GM03348 (cell line): ENCODE measurements at regions not wholly inside any gene's neighbourhood (a gene's known extent, or its start where the extent isn't known, plus 50 kb on each side); places are given as distances from the start of the nearest gene placed in this dataset.

Experiments
- DNase-seq: peaks from one replicate; pipeline ENCODE4 v3.0.0; 2012; ENCODE audit warnings: low spot score

- DNase-seq, result no peak
Measured at GRCh38 chr12:24603371-24603770, 345.5 kb downstream of the BCAT1 start.

GRCh38 chr12:24600996-24601395 is 347.9 kb downstream of the BCAT1 start:
- DNase-seq, result peak; percentile 24

DNA sequence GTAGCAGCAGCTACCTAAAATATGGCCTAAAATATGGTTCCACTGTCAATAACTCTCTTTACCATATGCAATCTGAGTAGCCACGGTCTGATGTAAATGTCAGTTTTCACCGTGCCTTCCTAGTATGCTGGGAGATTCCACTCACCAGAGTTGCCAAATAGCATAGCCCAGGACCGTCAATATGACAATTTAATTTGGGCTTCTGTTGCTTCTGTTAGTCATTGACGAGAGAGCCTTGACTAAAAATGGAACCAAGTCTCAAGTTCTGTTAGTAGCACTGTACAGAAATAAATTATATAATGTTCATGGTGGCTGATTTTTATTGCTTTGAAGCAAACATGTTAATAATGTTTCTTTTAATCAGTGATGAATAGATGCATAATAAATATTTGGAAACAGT is 348.4 kb downstream of the BCAT1 start:
- no peak for DNase-seq

DNA sequence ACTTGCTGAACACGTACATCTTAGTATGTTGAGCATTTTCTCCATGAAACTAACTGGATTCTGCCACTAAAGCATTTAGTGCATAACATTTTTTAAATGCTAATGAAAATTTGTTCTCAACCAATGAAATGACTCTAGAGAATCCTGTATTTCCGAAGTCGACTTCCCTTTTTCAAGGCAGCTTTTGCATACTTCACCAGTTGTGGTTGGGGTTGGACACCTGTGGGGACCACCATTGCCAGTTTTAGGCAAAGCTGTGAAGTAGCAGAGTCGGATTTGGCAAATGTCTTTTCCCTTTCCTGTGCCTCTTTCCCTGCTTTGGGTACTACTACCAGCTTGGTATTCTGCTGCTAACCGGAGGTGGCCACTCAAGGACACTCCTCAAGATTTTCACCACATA is 349.2 kb downstream of the BCAT1 start:
- DNase-seq, result no peak

DNA sequence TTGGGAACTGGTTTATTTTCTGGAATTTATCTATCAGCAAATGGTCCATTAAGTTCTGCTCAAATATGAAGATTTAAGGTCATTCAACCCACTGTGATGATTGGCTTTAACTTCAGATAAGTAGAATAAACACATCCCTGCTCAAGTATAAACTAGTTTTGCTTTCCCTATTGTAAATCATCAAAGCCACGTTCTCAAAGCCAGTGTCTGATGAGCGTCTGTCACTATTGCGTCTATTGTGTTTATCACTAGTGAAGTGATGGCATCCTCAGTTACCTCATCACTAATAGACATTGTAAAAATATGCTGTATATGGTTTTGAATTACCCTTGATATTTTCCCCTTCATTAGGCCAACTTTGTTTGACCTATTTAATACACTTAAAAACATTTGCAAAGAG is 351.3 kb downstream of the BCAT1 start:
- no peak for DNase-seq

DNA sequence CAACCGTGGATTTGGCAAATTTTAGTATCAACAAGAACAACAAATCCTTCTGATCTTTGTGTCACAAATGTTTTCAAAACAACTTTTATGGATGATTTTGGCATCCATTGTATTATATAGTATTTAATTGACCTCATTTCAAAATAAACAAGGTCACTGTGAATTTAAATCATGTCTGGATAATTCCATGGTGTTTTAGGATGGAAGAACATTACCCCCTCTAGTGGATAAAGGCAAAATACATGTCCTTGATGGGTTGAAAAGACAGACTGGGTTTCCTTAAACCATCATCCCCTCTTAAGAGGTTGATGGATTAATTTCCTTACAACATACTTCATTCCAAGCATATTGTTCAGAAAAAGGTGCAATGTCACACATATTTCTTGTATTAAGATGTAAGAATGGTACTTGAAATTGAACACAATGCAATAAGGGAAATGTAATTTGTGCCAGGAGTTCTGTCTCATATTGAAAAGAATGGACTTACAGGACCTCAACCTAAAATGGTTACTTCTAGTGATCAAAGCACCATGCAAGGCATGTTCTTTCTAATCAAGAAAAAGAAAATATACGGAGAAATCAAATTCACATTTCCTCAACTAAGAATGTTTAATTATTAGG is 352.0 kb downstream of the BCAT1 start:
- peak; percentile 51 for DNase-seq

DNA sequence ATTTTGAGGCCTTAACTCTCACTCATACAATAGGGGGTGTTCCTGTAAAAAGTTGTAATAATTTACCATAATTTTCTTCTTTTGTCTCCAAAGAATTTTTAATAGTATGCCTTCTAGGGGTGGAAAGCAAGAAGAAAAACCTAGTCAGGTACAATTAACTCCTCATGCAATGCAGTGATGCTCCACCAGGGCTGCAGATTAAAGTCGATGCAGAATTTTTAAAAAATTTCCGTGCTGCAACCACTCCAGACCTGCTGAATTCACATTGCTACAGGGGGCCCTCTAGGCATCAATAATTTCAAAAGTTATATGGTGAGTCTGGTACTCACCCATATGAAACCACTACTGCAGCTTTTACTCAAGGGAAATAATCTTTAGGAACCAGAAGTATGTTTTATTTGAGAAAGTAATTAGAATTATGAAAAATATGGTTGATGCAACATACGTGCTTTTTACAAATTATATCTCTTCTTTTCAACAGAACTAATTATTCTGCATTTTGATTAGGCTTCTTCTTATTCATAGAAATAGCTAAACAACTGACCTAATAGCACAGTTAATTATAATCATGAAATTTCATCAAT is 353.2 kb downstream of the BCAT1 start:
- DNase-seq, result no peak

DNA sequence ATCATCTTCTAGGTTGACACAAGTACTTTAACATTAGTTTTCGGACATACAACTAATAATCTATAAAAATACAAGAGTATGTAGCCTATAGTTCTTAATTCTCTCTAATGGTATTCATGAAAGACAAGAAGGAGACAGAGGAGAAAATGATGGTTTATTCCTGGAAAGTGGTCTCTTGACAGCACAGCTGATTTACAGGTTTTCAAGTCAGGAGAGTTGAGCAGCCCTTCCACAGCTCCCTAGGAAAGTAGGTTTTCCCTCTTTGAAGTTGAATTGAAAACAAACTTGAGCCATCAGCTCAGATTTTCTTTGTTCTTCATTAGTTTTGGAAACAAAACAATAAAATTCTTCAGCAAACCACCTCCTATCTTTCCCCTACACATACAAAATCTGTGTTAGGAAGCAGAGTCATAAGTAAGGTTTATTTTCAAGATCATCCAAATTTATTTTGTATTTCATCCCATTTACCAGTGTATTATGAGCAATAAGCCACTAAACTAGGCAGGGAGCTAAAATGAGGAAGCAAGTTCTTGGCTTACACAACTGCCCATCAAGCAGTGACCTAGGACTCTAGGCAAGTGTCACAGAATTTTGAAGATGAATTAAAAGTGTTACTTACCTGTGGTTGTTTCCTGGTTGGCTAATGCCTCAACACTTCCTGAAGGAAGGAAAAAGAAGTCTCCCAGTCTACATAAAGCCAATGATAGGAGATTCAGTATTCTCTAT is 357.0 kb downstream of the BCAT1 start:
- no peak for DNase-seq

DNA sequence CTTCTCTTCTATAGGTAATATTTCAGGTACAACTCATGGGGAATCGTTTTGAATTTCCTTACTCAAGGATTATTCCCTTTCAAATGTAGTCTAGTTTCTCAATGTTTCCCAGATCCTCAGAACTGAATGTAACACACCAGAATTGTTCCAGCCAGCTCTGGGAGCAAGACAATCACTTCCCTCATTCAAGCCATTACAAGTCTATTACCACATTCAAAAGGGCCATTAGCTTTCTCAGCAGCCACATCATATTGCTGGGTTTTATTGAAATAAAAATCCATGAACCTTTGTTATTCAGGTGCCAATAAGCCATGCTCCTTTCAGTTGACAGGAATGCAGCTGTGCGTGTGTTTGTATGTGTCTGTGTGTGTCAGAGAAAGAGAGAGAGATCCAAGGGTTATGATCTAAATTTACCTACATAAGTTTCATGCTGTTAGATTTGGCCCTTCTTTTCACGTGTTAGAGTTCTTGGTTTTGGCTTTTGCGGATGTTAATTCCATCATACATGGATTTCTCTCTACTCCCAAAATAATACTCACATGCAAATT is 357.7 kb downstream of the BCAT1 start:
- DNase-seq, result no peak

- DNase-seq, result no peak
Measured at GRCh38 chr12:24586293-24586692, 362.6 kb downstream of the BCAT1 start.

- no peak for DNase-seq
Measured at GRCh38 chr12:24584032-24584675, 364.7 kb downstream of the BCAT1 start.

GRCh38 chr12:24582954-24583601 is 365.8 kb downstream of the BCAT1 start:
- no peak for DNase-seq

DNA sequence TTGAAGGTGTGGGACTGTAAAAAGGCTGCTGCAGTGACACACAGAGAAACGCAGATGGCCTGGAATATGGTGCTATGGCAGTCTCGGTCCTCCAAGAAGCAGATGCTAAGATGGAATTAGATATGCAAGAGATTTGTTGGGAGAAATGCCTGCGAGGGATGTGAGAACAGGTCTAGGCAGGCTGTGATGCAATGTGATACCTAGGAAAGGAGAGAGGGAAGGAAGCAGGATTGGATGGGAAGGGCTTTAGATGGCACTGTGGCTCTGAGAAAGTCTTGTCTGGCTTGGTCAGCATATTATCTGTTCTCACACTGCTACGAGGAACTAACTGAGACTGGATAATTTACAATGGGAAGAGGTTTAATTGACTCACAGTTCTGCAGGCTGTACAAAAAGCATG is 374.4 kb downstream of the BCAT1 start:
- no peak for DNase-seq

GRCh38 chr12:24573621-24574020 is 375.3 kb downstream of the BCAT1 start:
- DNase-seq, result no peak

GRCh38 chr12:24565300-24565699 is 383.6 kb downstream of the BCAT1 start:
- DNase-seq, result no peak

DNA sequence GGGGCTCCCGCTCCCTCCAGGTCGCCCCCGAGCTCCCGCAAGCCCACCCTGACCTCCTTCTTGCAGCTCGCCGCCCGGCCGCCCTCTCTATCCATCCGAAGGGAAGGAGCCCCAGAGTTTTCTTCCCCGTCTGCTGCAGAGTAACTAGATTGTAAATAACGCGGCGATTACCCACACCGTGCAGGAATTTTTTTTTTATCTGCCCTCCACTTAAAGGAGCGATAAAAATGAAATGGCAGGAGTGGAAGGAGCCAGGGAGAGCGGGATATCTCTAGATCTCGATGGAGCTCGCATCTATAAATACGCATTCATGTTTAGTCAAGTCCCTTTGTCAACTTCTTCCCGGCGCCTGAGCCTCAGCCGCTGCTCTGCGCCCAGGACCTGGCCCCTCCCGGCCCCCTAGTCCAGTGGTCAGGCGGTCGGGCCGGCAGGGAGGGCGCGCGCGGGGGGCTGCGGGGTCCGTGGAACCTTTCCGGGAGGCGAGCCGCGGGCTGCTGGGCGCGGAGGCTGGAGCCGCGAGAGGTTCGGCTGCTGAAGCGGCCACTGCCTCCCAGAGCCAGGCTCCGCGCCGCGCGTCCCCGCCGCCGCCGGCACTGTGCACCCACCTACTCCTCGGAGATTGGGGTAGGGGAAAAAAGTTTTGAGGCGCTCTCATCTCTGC is 386.0 kb downstream of the BCAT1 start:
- DNase-seq, result peak; percentile 51

- DNase-seq, result peak; percentile 57
Measured at GRCh38 chr12:24561882-24562770, 386.8 kb downstream of the BCAT1 start.

DNA sequence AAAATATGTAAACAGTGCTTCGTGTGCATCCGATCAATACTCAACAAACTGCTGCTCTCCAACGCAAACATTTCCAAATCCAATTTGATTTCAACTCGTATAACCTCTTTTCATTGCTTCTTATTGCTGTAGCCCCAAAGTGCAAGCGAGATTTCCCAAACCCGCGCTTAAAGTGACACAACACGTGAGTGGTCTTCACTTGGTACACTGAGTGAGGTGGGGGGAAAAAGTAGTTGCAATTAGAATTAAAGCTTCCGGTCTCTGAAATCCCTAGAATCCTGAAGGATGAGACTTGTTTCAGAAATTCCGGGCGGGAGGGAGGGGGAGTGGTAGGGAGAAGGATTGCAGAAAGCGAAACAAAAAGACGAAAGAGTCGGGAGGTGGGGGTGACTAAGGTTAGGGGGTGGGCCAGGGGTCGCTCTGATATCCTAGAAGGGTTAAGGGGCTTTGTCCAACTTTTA is 387.5 kb downstream of the BCAT1 start:
- peak; percentile 29 for DNase-seq

DNA sequence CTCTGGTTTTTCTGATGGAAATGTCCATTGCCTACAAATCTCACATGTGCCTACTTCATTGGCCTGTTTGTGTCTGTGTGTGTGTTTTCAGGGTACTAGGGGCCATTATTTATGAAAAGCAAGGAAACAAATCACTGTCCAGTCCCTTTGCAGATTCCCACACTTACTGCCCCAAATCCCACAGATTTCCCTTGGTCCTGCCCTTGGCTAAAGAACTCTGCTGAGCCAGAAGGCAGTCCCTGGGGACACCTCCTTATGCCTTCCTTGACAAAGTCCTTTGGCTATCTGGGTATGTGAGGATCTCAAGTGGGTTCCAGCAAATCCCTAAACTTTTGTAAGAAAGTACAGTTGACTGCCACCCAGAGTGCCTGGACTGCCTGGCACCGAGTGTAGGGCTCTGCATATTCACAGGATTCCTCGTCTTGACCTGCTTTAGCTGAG is 388.1 kb downstream of the BCAT1 start:
- DNase-seq, result no peak

DNA sequence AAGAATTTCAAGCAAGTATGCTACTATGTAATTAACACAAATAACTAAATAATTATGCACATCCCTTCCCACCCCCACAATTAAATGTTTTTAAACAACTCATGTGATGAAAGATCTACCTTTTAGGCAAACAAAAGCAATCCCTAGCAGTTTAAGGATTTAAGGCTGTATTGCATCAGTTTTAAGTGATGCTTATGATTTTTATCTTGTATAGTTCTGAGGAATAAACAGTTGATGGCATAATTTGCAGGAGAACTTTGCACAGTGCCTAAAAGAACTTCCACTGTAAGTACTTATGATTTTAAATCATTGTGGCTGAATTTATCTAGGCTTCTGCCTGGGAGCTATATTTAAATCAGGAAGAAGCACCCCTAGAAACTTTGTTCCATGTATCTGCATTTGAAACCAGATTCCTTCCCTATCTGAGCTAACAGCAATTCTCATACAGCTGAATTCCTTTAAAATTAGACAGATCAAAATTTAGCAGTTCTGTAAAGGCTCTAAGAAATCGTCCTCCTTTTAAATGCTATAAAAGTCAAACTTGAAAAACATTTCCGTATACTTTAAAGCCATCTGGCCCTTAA is 388.6 kb downstream of the BCAT1 start:
- DNase-seq, result no peak
